OCI-LY3 (cell line): ENCODE measurements at regions not wholly inside any gene's neighbourhood (a gene's known extent, or its start where the extent isn't known, plus 50 kb on each side); places are given as distances from the start of the nearest gene placed in this dataset.

Source experiments
- CTCF ChIP-seq: fragments of 200-600, 300-600 bp; sonication (generic); IDR thresholded peaks from 2 replicates; pipeline ENCODE4 v1.5.1; 2014; ENCODE audit warnings: antibody characterized with exemption, low read length, low read depth
- EZH2phosphoT487 ChIP-seq: fragments of 200-600 bp; shearing (Covaris generic); IDR thresholded peaks from 2 replicates; pipeline ENCODE4 v1.6.1; 2018; ENCODE audit warnings: antibody characterized with exemption, mixed run types, low read depth

- TF ChIP-seq CTCF (no peak), EZH2phosphoT487 (no peak)
These were observed 837.0 kb downstream of the DIAPH3 start for GRCh38 chr13:59326717-59327116.
